ENCODE measurements at regions not wholly inside any gene's neighbourhood (a gene's known extent, or its start where the extent isn't known, plus 50 kb on each side); places are given as distances from the start of the nearest gene placed in this dataset.

DNA sequence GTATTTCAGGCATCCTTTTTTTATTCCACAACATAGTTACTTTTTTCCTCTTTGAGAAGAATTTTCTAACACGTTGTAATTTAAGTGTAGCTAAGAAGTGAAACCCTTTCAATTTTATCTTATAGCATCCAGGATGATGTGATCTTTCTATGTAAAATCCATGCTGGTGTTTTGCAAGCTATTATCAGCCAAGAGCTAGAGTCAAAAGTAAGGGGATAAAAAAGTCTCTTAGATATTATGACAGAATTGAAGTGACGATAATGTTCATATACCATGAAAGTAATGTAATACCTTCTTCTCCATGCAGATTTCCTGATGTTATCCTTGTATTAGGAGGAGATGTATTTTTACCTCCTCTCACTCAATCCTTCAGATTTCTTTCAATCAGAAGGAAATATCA is 64.2 kb upstream of the MBL2 start:
- TF ChIP-seq CTCF (IDR thresholded peaks at IDR 0.05): no peak
- no peak for TF ChIP-seq EZH2 (IDR thresholded peaks at IDR 0.05)
